M059J (cell line): ENCODE measurements at regions not wholly inside any gene's neighbourhood (a gene's known extent, or its start where the extent isn't known, plus 50 kb on each side); places are given as distances from the start of the nearest gene placed in this dataset.
A peak's percentile ranks its signal among the peaks of the same experiment; 100 is the strongest.

Experiments used
- DNase-seq: peaks from one replicate; pipeline ENCODE4 v3.0.0-alpha.2; 2012; ENCODE audit warnings: low read depth

GRCh38 chr6:9614778-9615177 lies 800.1 kb downstream of the TFAP2A start:
- DNase-seq, result no peak

- peak; percentile 60 for DNase-seq
These were observed 802.4 kb downstream of the TFAP2A start for GRCh38 chr6:9612489-9612888.

GRCh38 chr6:9610620-9611415 lies 804.1 kb downstream of the TFAP2A start:
- DNase-seq, result no peak

GRCh38 chr6:9606435-9607134 lies 808.3 kb downstream of the TFAP2A start:
- no peak for DNase-seq

- DNase-seq, result no peak
These were observed 820.1 kb downstream of the TFAP2A start for GRCh38 chr6:9594746-9595145.

- DNase-seq, result peak; percentile 49
These were observed 821.3 kb downstream of the TFAP2A start for GRCh38 chr6:9593554-9593953.

GRCh38 chr6:9583753-9584352 lies 831.0 kb downstream of the TFAP2A start:
- peak; percentile 75 for DNase-seq

GRCh38 chr6:9581155-9581554 lies 833.7 kb downstream of the TFAP2A start:
- no peak for DNase-seq

- peak; percentile 21 for DNase-seq
These were observed 838.4 kb downstream of the TFAP2A start for GRCh38 chr6:9576521-9576920.

- DNase-seq, result no peak
These were observed 848.8 kb downstream of the TFAP2A start for GRCh38 chr6:9566096-9566495.

- DNase-seq, result peak; percentile 45
These were observed 850.9 kb downstream of the TFAP2A start for GRCh38 chr6:9564021-9564420.

- DNase-seq, result no peak
These were observed 851.3 kb downstream of the TFAP2A start for GRCh38 chr6:9563568-9563967.

GRCh38 chr6:9554806-9555205 lies 860.1 kb downstream of the TFAP2A start:
- DNase-seq, result no peak

GRCh38 chr6:9554323-9554722 lies 860.6 kb downstream of the TFAP2A start:
- no peak for DNase-seq

GRCh38 chr6:9553002-9553401 lies 861.9 kb downstream of the TFAP2A start:
- DNase-seq, result no peak

- no peak for DNase-seq
These were observed 871.2 kb downstream of the TFAP2A start for GRCh38 chr6:9543649-9544048.

GRCh38 chr6:9540534-9541126 lies 874.2 kb downstream of the TFAP2A start:
- peak; percentile 76 for DNase-seq

- DNase-seq, result no peak
These were observed 874.7 kb downstream of the TFAP2A start for GRCh38 chr6:9540126-9540525.

- DNase-seq, result no peak
These were observed 875.6 kb downstream of the TFAP2A start for GRCh38 chr6:9539231-9539755.

GRCh38 chr6:9537381-9537780 lies 877.5 kb downstream of the TFAP2A start:
- DNase-seq, result peak; percentile 97

GRCh38 chr6:9535106-9535505 lies 879.8 kb downstream of the TFAP2A start:
- DNase-seq, result no peak
